NT2/D1 (cell line): ENCODE measurements at regions not wholly inside any gene's neighbourhood (a gene's known extent, or its start where the extent isn't known, plus 50 kb on each side); places are given as distances from the start of the nearest gene placed in this dataset.

ENCODE experiments used
- SUZ12 ChIP-seq: IDR thresholded peaks from 2 replicates; pipeline ENCODE4 v1.6.1; 2011; ENCODE audit not compliant: insufficient read length, insufficient read depth; ENCODE audit errors: extremely low read depth
- ZNF274 ChIP-seq: IDR thresholded peaks from 2 replicates; pipeline ENCODE4 v1.6.1; 2011; ENCODE audit warnings: mild to moderate bottlenecking, low read depth, low read length

DNA sequence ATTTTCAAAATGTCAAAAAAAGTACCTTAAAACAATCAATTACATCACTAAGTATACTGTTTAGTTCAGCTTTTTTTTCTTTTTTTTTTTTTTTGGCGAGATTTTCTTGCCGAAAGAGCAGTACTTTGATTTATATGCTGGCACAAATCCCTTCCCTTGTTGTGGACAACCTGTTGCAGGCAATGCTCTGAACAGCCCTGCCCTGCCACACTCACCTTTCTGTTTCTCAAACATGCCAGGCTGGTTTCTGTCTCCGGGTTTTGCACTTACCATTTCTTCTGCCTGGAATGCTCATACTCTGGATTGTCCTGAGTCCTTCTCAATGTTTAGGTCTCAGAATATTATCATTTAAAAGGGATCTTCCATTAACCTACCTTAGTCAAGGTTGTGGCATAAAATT is 80.4 kb upstream of the JAZF1 start:
- TF ChIP-seq ZNF274 (no peak), SUZ12 (no peak)
